MG63 (cell line): ENCODE measurements at regions not wholly inside any gene's neighbourhood (a gene's known extent, or its start where the extent isn't known, plus 50 kb on each side); places are given as distances from the start of the nearest gene placed in this dataset.

ENCODE experiments used
- DNase-seq: peaks from one replicate; pipeline ENCODE4 v3.0.0-alpha.2; 2020
- H3K27me3 ChIP-seq: fragments of 250-450 bp; sonication (Bioruptor Pico); 2 replicates; pipeline ENCODE4 v1.5.1; 2020; ENCODE audit warnings: mild to moderate bottlenecking, moderate library complexity
- H3K36me3 ChIP-seq: fragments of 250-450 bp; sonication (Bioruptor Pico); 2 replicates; pipeline ENCODE4 v1.5.1; 2020; ENCODE audit warnings: mild to moderate bottlenecking, moderate library complexity
- H3K4me3 ChIP-seq: fragments of 250-450 bp; sonication (Bioruptor Pico); 2 replicates; pipeline ENCODE4 v1.5.1; 2020; ENCODE audit warnings: mild to moderate bottlenecking, moderate library complexity
- H3K9me3 ChIP-seq: fragments of 250-450 bp; sonication (Bioruptor Pico); 2 replicates; pipeline ENCODE4 v1.5.1; 2020; ENCODE audit warnings: mild to moderate bottlenecking, moderate library complexity

- Histone ChIP-seq H3K36me3 (no peaks in the 10 kb centered on the region), H3K27me3 (no peaks in the 10 kb centered on the region), H3K9me3 (no peaks in the 10 kb centered on the region), H3K4me3 (no peak overlapping the region)
- DNase-seq, result no peak
Measured at GRCh38 chr15:97162805-97163495, 797.6 kb upstream of the ARRDC4 start.

GRCh38 chr15:97165205-97165604, 795.3 kb upstream of the ARRDC4 start:
- no peak overlapping the region for H3K4me3 ChIP-seq
- no peaks in the 10 kb centered on the region for H3K9me3 ChIP-seq
- no peak for DNase-seq
- no peaks in the 10 kb centered on the region for H3K36me3 ChIP-seq
- H3K27me3 ChIP-seq, result no peaks in the 10 kb centered on the region

DNA sequence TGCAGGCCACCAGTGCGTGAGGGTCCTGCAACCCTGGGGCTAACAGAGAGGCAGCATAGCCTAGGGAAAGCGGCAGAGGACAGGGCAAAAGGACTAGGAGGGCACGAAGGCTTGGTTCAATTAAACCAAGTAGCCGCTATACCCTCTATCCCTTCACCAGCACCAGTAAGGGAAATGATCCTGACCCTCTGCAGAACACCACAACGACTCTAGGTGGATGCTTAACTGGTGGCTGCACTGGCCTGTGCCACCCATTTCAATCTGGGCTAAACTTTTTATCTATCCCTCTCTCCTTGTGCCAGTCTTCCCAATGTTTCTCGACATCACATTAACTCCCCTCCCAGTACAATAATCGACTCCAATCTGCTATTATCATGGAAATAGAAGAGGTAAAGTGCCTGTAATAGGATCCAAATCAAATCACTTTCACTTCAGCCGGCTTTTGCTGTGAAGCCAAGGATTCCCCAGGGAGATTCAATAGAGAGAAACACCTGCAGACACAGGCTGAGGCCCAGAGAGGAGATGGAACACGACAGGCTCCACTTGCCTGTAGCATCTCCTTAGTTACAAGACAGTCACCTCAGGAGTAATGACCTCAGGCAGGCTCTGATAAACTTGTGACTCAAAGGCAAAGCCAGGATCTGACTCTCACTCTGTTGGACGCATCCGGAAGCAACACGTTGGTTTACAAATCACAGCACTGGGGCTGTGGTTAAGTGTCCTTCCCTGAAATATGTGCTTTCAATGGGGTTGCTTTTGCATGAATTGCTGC, 791.6 kb upstream of the ARRDC4 start:
- H3K36me3 ChIP-seq, result no peaks in the 10 kb centered on the region
- DNase-seq, result peak; percentile 21
- no peaks in the 10 kb centered on the region for H3K27me3 ChIP-seq
- no peak overlapping the region for H3K4me3 ChIP-seq
- 0 out of 2 replicates have a peak, but pooled peaks cover 4% of the 10 kb centered on the region for H3K9me3 ChIP-seq

DNA sequence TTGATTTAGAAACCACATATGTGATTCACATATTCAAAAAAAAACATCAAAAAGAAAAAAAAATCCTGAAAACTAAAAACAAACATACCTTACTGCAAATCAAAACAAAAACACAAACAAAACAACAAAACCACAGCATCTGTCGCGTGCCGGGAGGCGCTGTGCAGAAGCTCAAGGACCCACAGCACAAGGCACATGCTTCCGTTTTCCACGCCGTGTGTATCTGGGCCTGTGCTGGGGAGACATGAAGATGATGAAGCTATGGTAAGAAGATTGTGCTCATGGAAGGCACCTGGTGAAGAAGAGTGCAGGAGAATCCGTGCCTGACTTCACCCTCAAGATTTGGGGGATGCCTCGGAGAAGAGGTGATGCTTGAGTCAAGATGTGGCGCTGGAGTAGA, 788.9 kb upstream of the ARRDC4 start:
- Histone ChIP-seq H3K4me3 (no peak overlapping the region), H3K27me3 (no peaks in the 10 kb centered on the region), H3K36me3 (no peaks in the 10 kb centered on the region), H3K9me3 (0 out of 2 replicates have a peak, but pooled peaks cover 4% of the 10 kb centered on the region)
- DNase-seq, result no peak

GRCh38 chr15:97174886-97175540, 785.5 kb upstream of the ARRDC4 start:
- Histone ChIP-seq H3K27me3 (no peaks in the 10 kb centered on the region), H3K9me3 (0 out of 2 replicates have a peak, but pooled peaks cover 4% of the 10 kb centered on the region), H3K36me3 (no peaks in the 10 kb centered on the region), H3K4me3 (no peak overlapping the region)
- DNase-seq, result no peak

DNA sequence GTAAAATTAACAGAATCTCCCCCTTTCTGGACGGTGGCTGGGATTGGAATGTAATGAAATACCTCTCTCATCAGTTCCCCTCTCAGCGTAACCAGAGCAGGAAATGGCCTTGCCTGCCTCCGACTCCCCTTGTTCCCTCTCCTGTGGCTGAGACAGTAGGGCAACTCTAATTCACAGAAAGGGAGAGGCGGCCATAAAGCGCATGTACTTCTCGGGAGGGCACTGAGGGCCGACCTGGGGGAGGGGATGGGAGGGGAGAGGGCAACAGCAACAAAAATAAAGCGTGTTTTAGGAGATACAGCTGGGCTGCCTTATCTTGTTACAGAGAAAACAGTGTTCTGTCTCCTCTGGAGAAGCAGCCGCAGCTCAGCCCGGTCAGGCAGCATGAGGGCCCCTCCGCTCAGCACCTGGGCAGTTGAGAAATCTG, 783.3 kb upstream of the ARRDC4 start:
- no peak for DNase-seq
- H3K9me3 ChIP-seq, result 0 out of 2 replicates have a peak, but pooled peaks cover 4% of the 10 kb centered on the region
- no peak overlapping the region for H3K4me3 ChIP-seq
- no peaks in the 10 kb centered on the region for H3K27me3 ChIP-seq
- no peaks in the 10 kb centered on the region for H3K36me3 ChIP-seq

DNA sequence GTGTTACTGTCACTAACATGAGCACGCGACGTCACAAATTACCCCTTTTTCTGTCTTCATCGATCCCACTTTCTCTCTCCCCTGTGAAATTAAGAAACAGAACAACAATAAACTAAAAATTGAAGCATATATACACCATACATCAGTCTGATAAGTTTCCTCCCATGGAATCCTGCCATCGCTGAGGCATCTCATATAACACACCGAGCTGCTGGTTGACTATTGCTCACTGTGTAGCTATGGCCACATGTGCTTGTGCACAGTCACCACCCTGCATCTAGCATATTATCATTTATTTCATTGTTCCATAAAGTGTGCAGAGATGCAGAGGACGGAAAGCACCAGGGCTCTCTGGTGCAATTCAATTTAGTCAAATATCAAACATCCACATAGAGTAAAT, 777.9 kb upstream of the ARRDC4 start:
- Histone ChIP-seq H3K9me3 (no peaks in the 10 kb centered on the region), H3K27me3 (no peaks in the 10 kb centered on the region), H3K36me3 (no peaks in the 10 kb centered on the region), H3K4me3 (no peak overlapping the region)
- no peak for DNase-seq

- H3K36me3 ChIP-seq, result no peaks in the 10 kb centered on the region
- DNase-seq, result peak; percentile 30
- H3K9me3 ChIP-seq, result peaks cover 5% of the 10 kb centered on the region; the same call in 1 of the 2 replicates
- no peak overlapping the region for H3K4me3 ChIP-seq
- no peaks in the 10 kb centered on the region for H3K27me3 ChIP-seq
Measured at GRCh38 chr15:97189162-97189780, 771.2 kb upstream of the ARRDC4 start.

GRCh38 chr15:97194750-97195149, 765.8 kb upstream of the ARRDC4 start:
- H3K4me3 ChIP-seq, result no peak overlapping the region
- no peaks in the 10 kb centered on the region for H3K27me3 ChIP-seq
- H3K9me3 ChIP-seq, result peaks cover 5% of the 10 kb centered on the region; the same call in 1 of the 2 replicates
- no peaks in the 10 kb centered on the region for H3K36me3 ChIP-seq
- DNase-seq, result no peak

GRCh38 chr15:97196048-97197014, 764.2 kb upstream of the ARRDC4 start:
- Histone ChIP-seq H3K27me3 (no peaks in the 10 kb centered on the region), H3K9me3 (no peaks in the 10 kb centered on the region), H3K4me3 (no peak overlapping the region), H3K36me3 (no peaks in the 10 kb centered on the region)
- no peak for DNase-seq

DNA sequence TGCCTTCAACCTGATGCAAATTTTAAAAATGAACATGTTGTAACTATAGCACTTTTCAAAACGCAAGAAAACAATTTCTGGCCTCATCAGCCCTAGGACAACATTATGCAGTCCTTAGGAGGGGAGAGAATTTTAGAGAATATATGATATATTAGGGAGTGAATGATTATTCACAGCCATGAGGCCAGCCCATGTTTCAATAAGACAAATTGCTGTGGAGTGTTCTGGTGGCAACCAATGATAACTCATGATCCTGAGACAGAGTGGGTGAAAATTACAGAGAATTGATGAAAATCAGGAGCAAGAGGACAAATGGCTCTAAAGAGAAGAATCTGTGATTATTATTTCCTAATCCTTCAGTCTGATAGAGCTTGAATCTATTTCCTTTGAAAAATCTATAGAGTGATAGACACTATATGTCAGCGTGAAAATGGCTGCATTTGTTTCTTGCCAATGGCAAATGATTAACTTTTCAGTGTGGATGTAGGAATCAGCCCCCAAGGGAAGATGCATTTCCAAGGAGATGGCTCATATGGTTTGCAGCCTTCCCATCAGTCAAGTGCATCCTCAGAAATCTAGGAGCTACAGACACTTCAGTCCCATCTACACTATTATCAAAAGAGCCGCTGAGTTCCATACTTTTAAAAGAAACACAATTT, 761.0 kb upstream of the ARRDC4 start:
- no peaks in the 10 kb centered on the region for H3K27me3 ChIP-seq
- no peaks in the 10 kb centered on the region for H3K36me3 ChIP-seq
- DNase-seq, result no peak
- H3K9me3 ChIP-seq, result 0 out of 2 replicates have a peak, but pooled peaks cover 7% of the 10 kb centered on the region
- no peak overlapping the region for H3K4me3 ChIP-seq

DNA sequence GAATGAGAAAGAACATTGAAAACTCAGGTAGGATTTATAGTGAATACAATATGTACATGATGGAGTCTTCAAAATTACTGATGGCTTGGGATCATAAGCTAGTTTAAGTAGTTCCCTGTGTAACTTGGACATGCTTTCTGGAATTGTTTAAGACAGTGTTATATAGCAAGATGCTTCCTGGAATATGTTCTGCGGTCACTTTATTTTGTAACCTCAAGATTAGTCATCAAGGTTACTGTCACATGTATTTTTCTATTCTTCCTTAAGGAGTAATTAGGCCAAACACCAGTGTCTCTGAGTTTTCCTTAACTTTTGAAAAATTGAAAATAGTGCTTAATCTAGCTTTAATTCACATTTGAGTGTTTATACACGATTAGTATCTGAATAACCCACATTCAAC, 760.3 kb upstream of the ARRDC4 start:
- H3K36me3 ChIP-seq, result no peaks in the 10 kb centered on the region
- no peak overlapping the region for H3K4me3 ChIP-seq
- 0 out of 2 replicates have a peak, but pooled peaks cover 7% of the 10 kb centered on the region for H3K9me3 ChIP-seq
- H3K27me3 ChIP-seq, result no peaks in the 10 kb centered on the region
- DNase-seq, result no peak

- no peak overlapping the region for H3K4me3 ChIP-seq
- H3K36me3 ChIP-seq, result no peaks in the 10 kb centered on the region
- no peak for DNase-seq
- H3K27me3 ChIP-seq, result no peaks in the 10 kb centered on the region
- H3K9me3 ChIP-seq, result no peaks in the 10 kb centered on the region
Measured at GRCh38 chr15:97210277-97210676, 750.2 kb upstream of the ARRDC4 start.

GRCh38 chr15:97215629-97216028, 744.9 kb upstream of the ARRDC4 start:
- Histone ChIP-seq H3K9me3 (no peaks in the 10 kb centered on the region), H3K36me3 (no peaks in the 10 kb centered on the region), H3K27me3 (no peaks in the 10 kb centered on the region), H3K4me3 (no peak overlapping the region)
- DNase-seq, result no peak

- Histone ChIP-seq H3K27me3 (no peaks in the 10 kb centered on the region), H3K9me3 (no peaks in the 10 kb centered on the region), H3K36me3 (no peaks in the 10 kb centered on the region), H3K4me3 (no peak overlapping the region)
- no peak for DNase-seq
Measured at GRCh38 chr15:97224191-97224641, 736.3 kb upstream of the ARRDC4 start.
